Neural cell (in vitro differentiated cells): ENCODE measurements at regions not wholly inside any gene's neighbourhood (a gene's known extent, or its start where the extent isn't known, plus 50 kb on each side); places are given as distances from the start of the nearest gene placed in this dataset.

Experiments used
- H2AFZ ChIP-seq: fragments of 200-600, 300-800 bp; sonication (generic), shearing (Covaris generic); 2 replicates; pipeline ENCODE4 v1.6.0; 2014; ENCODE audit warnings: low read depth, mild to moderate bottlenecking, antibody characterized with exemption, low read length, moderate library complexity
- H3F3A ChIP-seq: fragments of 200-600 bp; shearing (Covaris generic); 2 replicates; pipeline ENCODE4 v1.6.1; 2016; ENCODE audit warnings: mild to moderate bottlenecking, moderate library complexity, mixed read lengths, antibody characterized with exemption, low read length; ENCODE audit not compliant: insufficient read depth, poor library complexity, severe bottlenecking
- H3K27ac ChIP-seq: fragments of 200-600, 300-800 bp; sonication (generic), shearing (Covaris generic); 2 replicates; pipeline ENCODE4 v1.5.1; 2014; ENCODE audit warnings: mild to moderate bottlenecking, low read length, moderate library complexity
- H3K27me3 ChIP-seq: fragments of 300-800, 200-600 bp; sonication (generic), shearing (Covaris generic); 2 replicates; pipeline ENCODE4 v1.6.0; 2014; ENCODE audit warnings: mild to moderate bottlenecking, low read depth, low read length, moderate library complexity; ENCODE audit not compliant: insufficient read depth
- H3K36me3 ChIP-seq: fragments of 300-800, 200-600 bp; sonication (generic), shearing (Covaris generic); 2 replicates; pipeline ENCODE4 v1.5.1; 2014; ENCODE audit warnings: mild to moderate bottlenecking, antibody characterized with exemption, low read length, moderate library complexity; ENCODE audit not compliant: insufficient read depth
- H3K4me2 ChIP-seq: fragments of 300-800, 200-600 bp; sonication (generic), shearing (Covaris generic); 2 replicates; pipeline ENCODE4 v1.6.0; 2014; ENCODE audit warnings: mild to moderate bottlenecking, low read length
- H3K4me3 ChIP-seq: fragments of 300-800, 200-600 bp; sonication (generic), shearing (Covaris generic); 2 replicates; pipeline ENCODE4 v1.5.1; 2014; ENCODE audit warnings: mild to moderate bottlenecking, low read length, moderate library complexity
- H3K79me2 ChIP-seq: fragments of 200-600 bp; shearing (Covaris generic); replicated peaks from 2 replicates; pipeline ENCODE4 v1.6.0; 2014; ENCODE audit warnings: mild to moderate bottlenecking, low read length, moderate library complexity; ENCODE audit not compliant: insufficient read depth
- H3K9ac ChIP-seq: fragments of 300-800, 200-600 bp; sonication (generic), shearing (Covaris generic); 2 replicates; pipeline ENCODE4 v1.6.1; 2016; ENCODE audit warnings: mild to moderate bottlenecking, low read length, mixed read lengths
- H3K9me2 ChIP-seq: fragments of 200-600 bp; shearing (Covaris generic); 2 replicates; pipeline ENCODE4 v1.6.1; 2016; ENCODE audit warnings: mild to moderate bottlenecking, low read length, mixed read lengths; ENCODE audit not compliant: insufficient read depth
- H3K9me3 ChIP-seq: fragments of 200-600, 300-800 bp; sonication (generic), shearing (Covaris generic); 2 replicates; pipeline ENCODE4 v1.6.1; 2016; ENCODE audit warnings: mild to moderate bottlenecking, mixed run types, low read length, moderate library complexity, mixed read lengths
- H4K20me1 ChIP-seq: fragments of 200-600 bp; shearing (Covaris generic); 2 replicates; pipeline ENCODE4 v1.6.1; 2016; ENCODE audit warnings: mild to moderate bottlenecking, mixed run types; ENCODE audit not compliant: insufficient read depth
- EP300 ChIP-seq: fragments of 450-650 bp; conservative IDR thresholded peaks from 2 replicates; pipeline ENCODE4 v1.6.1; 2014; ENCODE audit warnings: antibody characterized with exemption, mild to moderate bottlenecking, moderate library complexity; ENCODE audit not compliant: poor library complexity, severe bottlenecking
- EZH2 ChIP-seq: fragments of 200-600, 300-800 bp; shearing (Covaris generic), sonication (generic); IDR thresholded peaks from 2 replicates; pipeline ENCODE4 v1.6.1; 2014; ENCODE audit warnings: antibody characterized with exemption, low read length, borderline replicate concordance, mild to moderate bottlenecking; ENCODE audit not compliant: insufficient read depth, poor library complexity, severe bottlenecking
- MXI1 ChIP-seq: fragments of 450-650 bp; conservative IDR thresholded peaks from 2 replicates; pipeline ENCODE4 v1.6.1; 2014; ENCODE audit warnings: antibody characterized with exemption, mild to moderate bottlenecking; ENCODE audit not compliant: poor library complexity, severe bottlenecking
- POLR2AphosphoS5 ChIP-seq: IDR thresholded peaks from 2 replicates; pipeline ENCODE4 v1.6.1; 2012
- RAD21 ChIP-seq: fragments of 450-650 bp; conservative IDR thresholded peaks from 2 replicates; pipeline ENCODE4 v1.6.1; 2014; ENCODE audit warnings: antibody characterized with exemption, mild to moderate bottlenecking, moderate library complexity
- REST ChIP-seq: IDR thresholded peaks from 2 replicates; pipeline ENCODE4 v1.6.1; 2012; ENCODE audit warnings: borderline replicate concordance
- SMC3 ChIP-seq: fragments of 450-650 bp; conservative IDR thresholded peaks from 2 replicates; pipeline ENCODE4 v1.6.1; 2014; ENCODE audit warnings: antibody characterized with exemption, mild to moderate bottlenecking, moderate library complexity; ENCODE audit not compliant: poor library complexity
- TAF1 ChIP-seq: IDR thresholded peaks from 2 replicates; pipeline ENCODE4 v1.6.1; 2012; ENCODE audit warnings: low read depth
- TF ChIP-seq, protein P1 (sequence below): fragments of 450-650 bp; IDR thresholded peaks from 2 replicates; pipeline ENCODE4 v1.5.1; 2014; ENCODE audit warnings: antibody characterized with exemption, mild to moderate bottlenecking, moderate library complexity; ENCODE audit not compliant: poor library complexity, severe bottlenecking

DNA sequence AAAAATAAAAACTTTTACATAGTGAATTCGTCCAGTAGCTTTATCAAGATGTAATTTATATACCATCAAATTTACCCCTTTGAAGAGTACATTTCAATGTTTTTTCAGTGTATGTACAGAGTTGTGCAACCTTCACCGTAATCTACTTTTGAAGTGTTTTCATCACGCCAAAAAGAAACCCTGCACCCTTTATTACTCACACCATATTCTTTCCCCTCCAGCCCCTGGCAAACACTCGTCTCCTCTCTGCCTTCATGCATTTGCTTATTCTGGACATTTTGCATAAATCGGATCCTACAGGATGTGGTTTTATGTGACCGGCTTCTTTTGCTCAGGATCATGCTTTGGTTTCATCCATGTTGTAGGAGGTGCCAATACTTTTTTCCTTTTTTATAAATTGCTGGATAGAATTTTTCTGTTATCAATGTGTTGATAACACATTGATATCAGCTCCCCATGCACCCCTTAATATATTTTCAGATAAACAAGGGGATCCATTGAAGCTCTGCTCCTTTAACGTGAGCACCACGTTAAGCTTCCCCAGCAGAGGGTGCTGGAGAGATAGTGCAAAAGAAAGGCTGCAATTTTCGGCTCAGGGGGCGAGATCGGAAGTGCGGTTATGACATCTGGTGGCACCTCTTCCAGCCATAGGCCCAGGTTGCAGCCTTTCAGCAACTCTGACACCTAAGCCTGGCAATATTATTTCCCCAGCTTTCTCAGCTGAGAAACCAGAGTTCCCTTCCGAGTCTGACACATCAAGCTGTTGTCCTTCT is 100.1 kb upstream of the VCX3B start:
- Histone ChIP-seq H3K27ac (no peak overlapping the region), H3K9me2 (no peaks in the 10 kb centered on the region), H2AFZ (no peak overlapping the region), H3K27me3 (no peaks in the 10 kb centered on the region), H3F3A (no peaks in the 10 kb centered on the region), H3K9ac (no peak overlapping the region), H3K36me3 (no peaks in the 10 kb centered on the region), H4K20me1 (no peaks in the 10 kb centered on the region), H3K4me2 (no peak overlapping the region), H3K9me3 (no peaks in the 10 kb centered on the region), H3K79me2 (no peaks in the 10 kb centered on the region), H3K4me3 (no peak overlapping the region)
- TF ChIP-seq EZH2 (no peak), RAD21 (no peak), POLR2AphosphoS5 (no peak)
- TF ChIP-seq, protein P1, sequence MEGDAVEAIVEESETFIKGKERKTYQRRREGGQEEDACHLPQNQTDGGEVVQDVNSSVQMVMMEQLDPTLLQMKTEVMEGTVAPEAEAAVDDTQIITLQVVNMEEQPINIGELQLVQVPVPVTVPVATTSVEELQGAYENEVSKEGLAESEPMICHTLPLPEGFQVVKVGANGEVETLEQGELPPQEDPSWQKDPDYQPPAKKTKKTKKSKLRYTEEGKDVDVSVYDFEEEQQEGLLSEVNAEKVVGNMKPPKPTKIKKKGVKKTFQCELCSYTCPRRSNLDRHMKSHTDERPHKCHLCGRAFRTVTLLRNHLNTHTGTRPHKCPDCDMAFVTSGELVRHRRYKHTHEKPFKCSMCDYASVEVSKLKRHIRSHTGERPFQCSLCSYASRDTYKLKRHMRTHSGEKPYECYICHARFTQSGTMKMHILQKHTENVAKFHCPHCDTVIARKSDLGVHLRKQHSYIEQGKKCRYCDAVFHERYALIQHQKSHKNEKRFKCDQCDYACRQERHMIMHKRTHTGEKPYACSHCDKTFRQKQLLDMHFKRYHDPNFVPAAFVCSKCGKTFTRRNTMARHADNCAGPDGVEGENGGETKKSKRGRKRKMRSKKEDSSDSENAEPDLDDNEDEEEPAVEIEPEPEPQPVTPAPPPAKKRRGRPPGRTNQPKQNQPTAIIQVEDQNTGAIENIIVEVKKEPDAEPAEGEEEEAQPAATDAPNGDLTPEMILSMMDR, result no peak

DNA sequence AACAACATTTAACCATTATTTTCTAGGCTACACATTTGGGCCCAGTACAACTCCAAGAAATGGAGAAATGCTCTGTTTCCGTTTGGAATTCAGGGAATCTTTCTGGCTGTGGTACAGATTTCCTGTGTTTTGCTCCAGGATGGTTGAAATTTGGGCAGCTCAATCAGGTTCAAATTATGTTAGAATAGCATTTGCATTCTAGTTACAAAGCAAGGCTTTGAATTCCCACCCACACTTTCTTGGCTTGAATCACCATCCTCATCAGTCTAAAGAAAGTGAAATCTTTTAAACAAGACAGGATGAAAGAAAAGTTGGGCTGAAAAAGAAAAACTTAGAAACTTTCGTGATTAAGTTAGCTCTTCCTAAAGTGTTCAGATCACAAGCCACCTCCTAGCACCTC is 98.1 kb upstream of the VCX3B start:
- H3F3A ChIP-seq, result no peaks in the 10 kb centered on the region
- no peak for TF ChIP-seq POLR2AphosphoS5
- TF ChIP-seq TAF1, result no peak
- TF ChIP-seq SMC3, result no peak
- TF ChIP-seq RAD21, result no peak
- H3K9me3 ChIP-seq, result no peaks in the 10 kb centered on the region
- H4K20me1 ChIP-seq, result no peaks in the 10 kb centered on the region
- no peaks in the 10 kb centered on the region for H3K9me2 ChIP-seq
- no peak overlapping the region for H2AFZ ChIP-seq
- H3K4me3 ChIP-seq, result no peak overlapping the region
- H3K36me3 ChIP-seq, result no peaks in the 10 kb centered on the region
- no peak overlapping the region for H3K9ac ChIP-seq
- no peak overlapping the region for H3K4me2 ChIP-seq
- no peaks in the 10 kb centered on the region for H3K27me3 ChIP-seq
- H3K79me2 ChIP-seq, result no peaks in the 10 kb centered on the region
- H3K27ac ChIP-seq, result no peak overlapping the region

- Histone ChIP-seq H3K79me2 (no peaks in the 10 kb centered on the region), H3K9ac (no peak overlapping the region), H3K9me2 (no peaks in the 10 kb centered on the region), H3K9me3 (no peaks in the 10 kb centered on the region), H3F3A (no peaks in the 10 kb centered on the region), H3K36me3 (no peaks in the 10 kb centered on the region), H3K27me3 (no peaks in the 10 kb centered on the region), H3K27ac (no peak overlapping the region), H4K20me1 (no peaks in the 10 kb centered on the region), H3K4me2 (no peak overlapping the region), H2AFZ (no peak overlapping the region), H3K4me3 (no peak overlapping the region)
- TF ChIP-seq EZH2, result no peak
- TF ChIP-seq REST, result no peak
- no peak for TF ChIP-seq SMC3
- no peak for TF ChIP-seq RAD21
- TF ChIP-seq MXI1, result no peak
- TF ChIP-seq EP300, result no peak
- TF ChIP-seq TAF1, result no peak
Measured at GRCh38 chrX:8374041-8374825, 90.4 kb upstream of the VCX3B start.
